NT2/D1 (cell line): ENCODE measurements at regions not wholly inside any gene's neighbourhood (a gene's known extent, or its start where the extent isn't known, plus 50 kb on each side); places are given as distances from the start of the nearest gene placed in this dataset.

Experiments
- DNase-seq: peaks from one replicate; pipeline ENCODE4 v3.0.0-alpha.2; 2011; ENCODE audit warnings: low read depth, low spot score
- H3K27me3 ChIP-seq: 2 replicates; pipeline ENCODE4 v1.6.0; 2011; ENCODE audit warnings: mild to moderate bottlenecking; ENCODE audit not compliant: insufficient read length, insufficient read depth
- H3K36me3 ChIP-seq: 2 replicates; pipeline ENCODE4 v1.6.1; 2011; ENCODE audit warnings: mild to moderate bottlenecking, low read length, mixed read lengths; ENCODE audit not compliant: insufficient read depth, insufficient read length
- H3K4me1 ChIP-seq: 2 replicates; pipeline ENCODE4 v1.5.1; 2011; ENCODE audit not compliant: insufficient read depth, insufficient read length
- H3K4me3 ChIP-seq: 2 replicates; pipeline ENCODE4 v1.5.1; 2011; ENCODE audit warnings: low read depth; ENCODE audit not compliant: insufficient read length
- H3K9ac ChIP-seq: 2 replicates; pipeline ENCODE4 v1.6.0; 2011; ENCODE audit warnings: low read depth; ENCODE audit not compliant: insufficient read length
- H3K9me3 ChIP-seq: 2 replicates; pipeline ENCODE4 v1.5.1; 2011; ENCODE audit warnings: mild to moderate bottlenecking, low read length; ENCODE audit not compliant: insufficient read depth
- SUZ12 ChIP-seq: IDR thresholded peaks from 2 replicates; pipeline ENCODE4 v1.6.1; 2011; ENCODE audit not compliant: insufficient read length, insufficient read depth; ENCODE audit errors: extremely low read depth
- YY1 ChIP-seq: IDR thresholded peaks from 2 replicates; pipeline ENCODE4 v1.6.1; 2011; ENCODE audit not compliant: insufficient read length, insufficient read depth
- ZNF274 ChIP-seq: IDR thresholded peaks from 2 replicates; pipeline ENCODE4 v1.6.1; 2011; ENCODE audit warnings: mild to moderate bottlenecking, low read depth, low read length

- Histone ChIP-seq H3K27me3 (no peaks in the 10 kb centered on the region), H3K36me3 (no peaks in the 10 kb centered on the region), H3K9me3 (no peaks in the 10 kb centered on the region), H3K4me3 (no peak overlapping the region), H3K4me1 (no peaks in the 10 kb centered on the region), H3K9ac (no peak overlapping the region)
- TF ChIP-seq SUZ12 (no peak), ZNF274 (no peak), YY1 (no peak)
- no peak for DNase-seq
Measured at GRCh38 chr10:18767981-18768380, 108.8 kb downstream of the ARL5B start.

DNA sequence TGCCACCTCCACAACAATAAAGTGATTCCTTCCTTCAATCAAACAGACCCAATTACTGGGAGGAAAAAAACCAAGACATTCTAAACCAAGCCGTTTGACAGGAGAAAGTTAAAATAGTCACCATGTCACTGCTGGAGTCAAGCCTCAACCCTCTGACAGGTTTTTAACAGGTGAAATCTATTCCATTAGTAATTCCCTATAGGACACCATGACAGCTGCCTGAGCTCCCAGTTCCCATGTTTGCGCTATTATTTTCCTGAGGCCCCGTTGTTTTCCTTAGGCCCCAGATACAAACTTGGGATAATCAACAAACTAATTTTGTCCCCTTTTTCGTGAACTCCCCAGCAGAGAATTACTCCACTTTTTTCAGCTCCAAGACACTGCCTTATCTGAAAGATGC, 113.9 kb downstream of the ARL5B start:
- H3K9me3 ChIP-seq = no peaks in the 10 kb centered on the region
- TF ChIP-seq ZNF274 (no peak), YY1 (no peak), SUZ12 (no peak)
- no peaks in the 10 kb centered on the region for H3K4me1 ChIP-seq
- H3K4me3 ChIP-seq = no peak overlapping the region
- no peak overlapping the region for H3K9ac ChIP-seq
- DNase-seq = no peak
- H3K36me3 ChIP-seq = no peaks in the 10 kb centered on the region
- H3K27me3 ChIP-seq = no peaks in the 10 kb centered on the region

- DNase-seq = no peak
- TF ChIP-seq ZNF274 (no peak), SUZ12 (no peak)
- H3K4me3 ChIP-seq = no peak overlapping the region
- no peaks in the 10 kb centered on the region for H3K36me3 ChIP-seq
- H3K4me1 ChIP-seq = no peaks in the 10 kb centered on the region
- H3K9ac ChIP-seq = no peak overlapping the region
- H3K27me3 ChIP-seq = no peaks in the 10 kb centered on the region
- H3K9me3 ChIP-seq = no peaks in the 10 kb centered on the region
Measured at GRCh38 chr10:18777258-18777657, 118.0 kb downstream of the ARL5B start.

DNA sequence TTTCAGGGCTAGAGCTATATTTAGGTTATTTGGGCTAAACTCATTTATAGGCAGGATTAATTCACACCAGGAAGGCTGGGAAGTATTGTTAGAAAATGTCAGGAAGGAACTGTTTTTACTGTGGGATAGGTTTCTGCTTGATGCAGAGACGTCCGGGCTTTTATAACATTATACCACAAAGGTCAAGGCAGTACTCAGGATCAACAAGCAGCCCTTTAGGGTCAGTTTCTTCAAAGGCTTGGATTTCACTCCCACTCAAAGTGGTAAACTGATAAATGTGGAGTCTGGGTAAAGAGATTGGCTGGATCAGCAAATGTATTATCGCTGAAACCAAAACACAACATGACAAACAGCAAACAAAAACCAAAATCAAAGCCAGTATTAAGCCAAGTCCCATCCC, 127.2 kb downstream of the ARL5B start:
- no peaks in the 10 kb centered on the region for H3K4me1 ChIP-seq
- no peaks in the 10 kb centered on the region for H3K27me3 ChIP-seq
- no peak overlapping the region for H3K4me3 ChIP-seq

GRCh38 chr10:18793951-18794350, 134.7 kb downstream of the ARL5B start:
- Histone ChIP-seq H3K9ac (no peak overlapping the region), H3K4me1 (no peaks in the 10 kb centered on the region), H3K9me3 (no peaks in the 10 kb centered on the region), H3K4me3 (no peak overlapping the region), H3K27me3 (no peaks in the 10 kb centered on the region), H3K36me3 (no peaks in the 10 kb centered on the region)
- no peak for TF ChIP-seq ZNF274
- TF ChIP-seq YY1 = no peak
- TF ChIP-seq SUZ12 = no peak
- DNase-seq = no peak

More for the DNA sequence above, 127.2 kb downstream of the ARL5B start:
- Histone ChIP-seq H3K9me3 (no peaks in the 10 kb centered on the region), H3K36me3 (no peaks in the 10 kb centered on the region), H3K9ac (no peak overlapping the region)
- no peak for DNase-seq
- TF ChIP-seq ZNF274 = no peak
- no peak for TF ChIP-seq SUZ12
- no peak for TF ChIP-seq YY1

GRCh38 chr10:18795549-18795948, 136.3 kb downstream of the ARL5B start:
- TF ChIP-seq ZNF274 = no peak
- TF ChIP-seq YY1 = no peak
- no peak for TF ChIP-seq SUZ12
- Histone ChIP-seq H3K9me3 (no peaks in the 10 kb centered on the region), H3K4me1 (no peaks in the 10 kb centered on the region), H3K36me3 (no peaks in the 10 kb centered on the region), H3K9ac (no peak overlapping the region), H3K4me3 (no peak overlapping the region), H3K27me3 (no peaks in the 10 kb centered on the region)
- DNase-seq = no peak

DNA sequence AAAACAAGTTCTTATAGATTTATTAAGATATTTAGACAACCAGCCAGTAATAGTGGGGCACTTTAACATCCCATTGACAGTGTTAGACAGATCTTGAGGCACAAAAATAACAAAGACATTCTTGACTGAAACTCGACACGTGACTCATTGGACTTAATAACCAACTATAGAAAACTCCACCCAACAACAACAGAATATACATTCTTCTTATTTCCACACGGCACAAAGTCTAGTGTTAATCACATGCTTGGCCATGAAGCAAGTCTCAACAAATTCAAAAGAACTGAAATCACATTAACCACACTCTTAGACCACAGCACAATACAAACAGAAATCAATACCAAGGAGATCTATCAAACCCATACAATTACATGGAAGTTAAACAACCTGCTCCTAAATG, 138.1 kb downstream of the ARL5B start:
- Histone ChIP-seq H3K4me1 (no peaks in the 10 kb centered on the region), H3K4me3 (no peak overlapping the region), H3K27me3 (no peaks in the 10 kb centered on the region), H3K36me3 (no peaks in the 10 kb centered on the region), H3K9me3 (no peaks in the 10 kb centered on the region), H3K9ac (no peak overlapping the region)
- TF ChIP-seq YY1 (no peak), ZNF274 (no peak), SUZ12 (no peak)
- no peak for DNase-seq

DNA sequence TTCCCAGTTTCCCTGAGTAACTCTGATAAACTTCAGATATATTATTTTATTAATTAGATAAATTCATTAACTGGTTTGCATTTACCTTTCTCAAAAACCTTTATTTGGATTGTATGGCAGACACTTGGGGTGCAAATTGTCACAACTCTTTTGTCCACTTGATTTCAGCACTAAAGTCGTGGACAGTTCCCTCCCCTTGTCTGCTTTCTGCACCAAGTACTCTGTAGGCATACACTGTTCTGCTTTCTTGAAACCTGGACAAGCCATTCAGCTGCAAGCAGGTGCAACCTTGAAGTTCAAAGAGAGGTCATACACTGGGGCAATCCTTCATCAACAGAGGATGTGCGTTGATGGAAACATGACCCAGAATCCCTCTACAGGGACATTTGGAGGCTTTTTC, 162.9 kb downstream of the ARL5B start:
- DNase-seq = peak; percentile 27
- Histone ChIP-seq H3K27me3 (no peaks in the 10 kb centered on the region), H3K9me3 (no peaks in the 10 kb centered on the region), H3K4me3 (no peak overlapping the region), H3K9ac (no peak overlapping the region), H3K4me1 (no peaks in the 10 kb centered on the region), H3K36me3 (no peaks in the 10 kb centered on the region)
- TF ChIP-seq ZNF274 (no peak), YY1 (no peak), SUZ12 (no peak)
